ENCODE measurements at regions not wholly inside any gene's neighbourhood (a gene's known extent, or its start where the extent isn't known, plus 50 kb on each side); places are given as distances from the start of the nearest gene placed in this dataset.

DNA sequence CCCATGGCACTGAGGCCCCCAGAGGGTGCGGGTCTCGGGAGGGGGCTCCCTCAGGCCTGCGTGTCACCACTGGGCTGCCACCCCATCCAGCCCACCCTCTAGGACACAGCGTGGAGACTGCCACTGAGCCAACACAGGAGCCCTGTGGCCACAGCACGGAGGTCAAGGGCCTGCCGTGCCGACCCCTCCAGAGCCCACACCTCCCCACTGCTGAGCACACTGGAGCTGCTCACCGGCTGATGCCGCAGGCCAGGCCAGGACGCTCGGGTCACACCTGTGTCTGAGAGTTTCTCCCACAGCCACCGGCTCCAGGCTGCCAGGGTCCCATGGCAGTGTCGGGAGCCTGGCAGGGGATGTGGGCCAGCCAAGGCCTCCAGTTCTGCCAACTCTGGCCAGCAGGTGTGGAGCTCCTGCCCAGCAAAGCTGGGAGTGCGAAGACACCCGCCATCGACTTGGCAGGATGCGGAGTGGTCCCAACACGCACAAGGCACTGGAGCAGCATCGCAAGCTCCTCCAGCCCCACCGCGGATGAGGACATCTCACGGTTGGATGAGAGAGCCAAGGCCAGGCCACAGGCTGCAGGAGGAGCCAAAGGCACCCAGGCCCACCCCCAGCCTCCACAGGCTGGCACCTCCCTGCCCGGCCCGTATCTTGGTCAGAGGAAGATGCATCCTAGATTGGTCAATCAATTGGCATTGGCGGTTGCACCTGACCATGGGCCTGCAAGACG is 187.1 kb downstream of the BRD1 start:
- DNase-seq (ENCODE audit: low spot score), result no peak

GRCh38 chr22:49639956-49640355 is 187.7 kb downstream of the BRD1 start:
- no peak for DNase-seq (ENCODE audit: low spot score)

- DNase-seq (ENCODE audit: low spot score), result no peak
Measured at GRCh38 chr22:49638788-49639187, 188.9 kb downstream of the BRD1 start.

DNA sequence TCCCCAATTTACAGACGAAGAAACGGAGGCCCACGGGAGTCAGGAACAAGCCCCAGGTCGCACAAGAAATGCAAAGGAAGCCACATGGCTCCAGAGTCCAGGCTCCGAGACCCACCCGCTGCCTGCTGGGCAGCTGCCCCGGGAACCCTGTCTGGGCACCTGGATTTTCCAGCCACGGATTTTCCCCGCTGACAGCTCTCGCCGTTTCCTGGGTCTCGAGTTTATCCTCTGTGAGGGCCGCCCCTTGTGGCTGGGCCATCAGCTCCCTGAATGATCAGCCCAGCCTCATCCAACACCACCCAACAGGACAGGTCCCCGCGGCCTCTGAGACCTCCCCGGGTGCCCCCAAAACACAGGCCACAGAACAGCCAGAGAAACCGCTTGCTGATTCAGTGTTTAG is 189.7 kb downstream of the BRD1 start:
- no peak for DNase-seq (ENCODE audit: low spot score)

- no peak for DNase-seq (ENCODE audit: low spot score)
Measured at GRCh38 chr22:49637255-49637760, 190.4 kb downstream of the BRD1 start.

- no peak for DNase-seq (ENCODE audit: low spot score)
Measured at GRCh38 chr22:49636649-49637048, 191.0 kb downstream of the BRD1 start.

- no peak for DNase-seq (ENCODE audit: low spot score)
Measured at GRCh38 chr22:49636214-49636613, 191.5 kb downstream of the BRD1 start.

DNA sequence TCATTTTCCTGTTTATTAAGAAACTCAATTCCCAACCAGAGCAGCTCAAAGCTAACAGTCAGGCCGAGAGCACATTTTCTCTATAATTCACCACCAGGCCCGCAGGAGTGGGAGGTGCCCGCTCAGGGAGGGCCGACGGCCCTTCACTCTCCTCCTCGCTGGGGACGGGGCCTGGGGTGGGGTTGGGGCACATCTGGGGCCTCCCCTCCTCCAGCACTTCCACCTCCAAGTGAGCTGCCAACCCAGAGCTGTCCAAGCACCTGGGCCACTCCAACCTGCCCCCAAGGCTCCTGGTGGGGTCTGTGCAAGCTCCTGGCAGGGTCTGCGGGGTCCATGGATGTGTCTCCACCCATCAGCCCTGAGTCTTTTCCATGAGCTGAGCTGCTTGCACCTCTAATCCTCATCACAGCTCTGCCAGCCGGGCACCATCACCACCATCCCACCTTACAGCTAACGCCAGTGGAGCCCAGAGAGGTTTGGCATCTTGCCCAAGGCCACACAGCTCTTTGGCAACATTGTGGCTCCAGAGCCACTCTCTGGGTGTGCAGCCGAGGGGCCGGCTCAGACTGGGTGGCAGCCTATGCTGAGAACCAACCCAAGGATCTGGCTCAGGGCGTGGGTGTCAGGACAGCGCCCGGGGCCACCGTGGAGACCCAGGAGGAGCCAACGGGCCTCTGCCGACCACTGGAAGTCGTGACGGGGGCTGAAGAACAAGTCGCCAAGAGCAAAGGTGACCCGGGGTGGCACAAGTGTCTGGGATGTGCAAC is 193.5 kb downstream of the BRD1 start:
- no peak for DNase-seq (ENCODE audit: low spot score)

DNA sequence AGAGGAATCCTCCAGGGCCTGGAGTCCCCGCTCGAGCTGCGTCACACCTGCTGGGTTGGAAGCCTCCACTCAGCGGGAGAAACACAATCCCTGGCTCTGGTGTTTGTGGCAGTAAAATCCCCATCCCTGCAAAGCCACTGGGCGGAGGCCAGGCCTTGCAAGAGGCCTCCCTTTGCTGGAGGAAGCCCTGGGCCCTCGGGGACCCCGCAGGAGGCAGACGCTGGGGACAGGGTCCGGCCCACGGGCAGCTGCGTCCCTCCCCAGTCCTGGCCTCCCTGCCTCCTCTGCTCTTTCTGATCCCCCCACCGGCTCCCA is 194.7 kb downstream of the BRD1 start:
- DNase-seq (ENCODE audit: low spot score), result no peak

- no peak for DNase-seq (ENCODE audit: low spot score)
Measured at GRCh38 chr22:49632199-49633009, 195.3 kb downstream of the BRD1 start.

DNA sequence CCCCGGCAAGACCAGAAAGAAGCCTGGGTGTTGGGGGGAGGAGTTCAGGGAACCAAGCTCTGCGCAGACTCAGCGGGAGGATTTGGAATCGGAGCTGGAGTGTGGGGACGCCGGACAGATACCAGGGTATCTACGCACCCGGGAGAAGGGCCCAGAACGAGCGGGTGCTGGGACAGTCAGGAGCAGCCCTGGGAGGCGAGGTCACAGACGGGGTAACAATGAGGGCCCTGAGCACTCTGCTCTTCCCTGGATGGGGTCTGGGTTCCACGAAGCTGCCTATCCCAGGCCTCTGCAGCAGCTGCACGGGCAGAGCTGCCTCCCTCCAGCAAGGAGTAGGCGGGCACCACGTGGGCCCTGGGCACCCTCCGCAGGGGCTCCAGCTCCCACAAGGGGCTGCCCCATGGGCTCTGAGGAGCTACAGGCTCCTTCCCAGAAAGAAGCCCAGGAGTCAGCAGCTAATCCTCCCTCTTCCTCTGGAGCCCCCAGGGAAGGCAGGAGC is 197.2 kb downstream of the BRD1 start:
- DNase-seq (ENCODE audit: low spot score), result no peak

DNA sequence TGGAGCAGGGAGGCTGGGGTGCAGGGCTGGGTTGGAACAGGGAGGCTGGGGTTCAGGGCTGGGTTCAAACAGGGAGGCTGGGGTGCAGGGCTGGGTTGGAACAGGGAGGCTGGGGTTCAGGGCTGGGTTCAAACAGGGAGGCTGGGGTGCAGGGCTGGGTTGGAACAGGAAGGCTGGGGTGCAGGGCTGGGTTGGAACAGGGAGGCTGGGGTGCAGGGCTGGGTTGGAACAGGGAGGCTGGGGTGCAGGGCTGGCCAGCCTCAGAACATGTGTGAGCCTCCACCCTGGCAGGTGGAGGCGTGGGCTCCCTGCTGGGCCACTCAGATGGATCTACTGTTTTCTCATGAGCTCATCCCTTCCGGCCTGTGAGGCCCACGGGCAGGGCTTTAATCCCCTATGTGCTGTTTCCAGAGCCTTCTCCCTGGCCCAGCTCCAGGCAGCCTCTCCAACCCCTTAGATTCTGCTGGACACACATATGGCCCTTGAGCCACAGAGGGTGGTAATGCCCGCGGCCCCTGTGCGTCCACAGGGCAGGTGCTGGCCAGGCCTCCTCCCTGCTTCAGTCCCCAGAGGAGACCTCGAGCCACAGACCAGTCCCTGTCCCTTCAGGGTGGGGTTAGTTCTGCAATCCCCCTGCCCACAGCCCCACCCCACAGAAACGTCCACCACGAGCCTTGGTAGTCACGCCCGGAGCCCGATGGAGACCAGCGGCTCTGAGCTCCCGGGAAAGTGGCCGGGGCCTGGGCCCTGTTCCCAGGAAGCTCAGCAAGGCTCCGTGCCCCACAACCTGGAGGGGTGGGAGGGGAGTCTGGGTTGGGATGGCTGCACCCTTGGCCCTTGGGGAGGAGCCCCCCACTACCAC is 197.9 kb downstream of the BRD1 start:
- no peak for DNase-seq (ENCODE audit: low spot score)

DNA sequence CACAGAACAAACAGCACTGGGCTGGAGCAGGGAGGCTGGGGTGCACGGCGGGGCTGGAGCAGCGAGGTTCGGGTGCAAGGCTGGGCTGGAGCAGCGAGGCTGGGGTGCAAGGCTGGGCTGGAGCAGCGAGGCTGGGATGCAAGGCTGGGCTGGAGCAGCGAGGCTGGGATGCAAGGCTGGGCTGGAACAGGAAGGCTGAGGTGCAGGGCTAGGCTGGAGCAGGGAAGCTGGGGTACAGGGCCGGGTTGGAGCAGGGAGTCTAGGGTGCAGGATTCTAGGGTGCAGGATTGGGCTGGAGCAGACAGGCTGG is 198.5 kb downstream of the BRD1 start:
- DNase-seq (ENCODE audit: low spot score), result no peak

GRCh38 chr22:49628391-49629260 is 199.0 kb downstream of the BRD1 start:
- no peak for DNase-seq (ENCODE audit: low spot score)

GRCh38 chr22:49627217-49628181 is 200.2 kb downstream of the BRD1 start:
- no peak for DNase-seq (ENCODE audit: low spot score)

- DNase-seq (ENCODE audit: low spot score), result no peak
Measured at GRCh38 chr22:49626361-49627216, 201.1 kb downstream of the BRD1 start.

DNA sequence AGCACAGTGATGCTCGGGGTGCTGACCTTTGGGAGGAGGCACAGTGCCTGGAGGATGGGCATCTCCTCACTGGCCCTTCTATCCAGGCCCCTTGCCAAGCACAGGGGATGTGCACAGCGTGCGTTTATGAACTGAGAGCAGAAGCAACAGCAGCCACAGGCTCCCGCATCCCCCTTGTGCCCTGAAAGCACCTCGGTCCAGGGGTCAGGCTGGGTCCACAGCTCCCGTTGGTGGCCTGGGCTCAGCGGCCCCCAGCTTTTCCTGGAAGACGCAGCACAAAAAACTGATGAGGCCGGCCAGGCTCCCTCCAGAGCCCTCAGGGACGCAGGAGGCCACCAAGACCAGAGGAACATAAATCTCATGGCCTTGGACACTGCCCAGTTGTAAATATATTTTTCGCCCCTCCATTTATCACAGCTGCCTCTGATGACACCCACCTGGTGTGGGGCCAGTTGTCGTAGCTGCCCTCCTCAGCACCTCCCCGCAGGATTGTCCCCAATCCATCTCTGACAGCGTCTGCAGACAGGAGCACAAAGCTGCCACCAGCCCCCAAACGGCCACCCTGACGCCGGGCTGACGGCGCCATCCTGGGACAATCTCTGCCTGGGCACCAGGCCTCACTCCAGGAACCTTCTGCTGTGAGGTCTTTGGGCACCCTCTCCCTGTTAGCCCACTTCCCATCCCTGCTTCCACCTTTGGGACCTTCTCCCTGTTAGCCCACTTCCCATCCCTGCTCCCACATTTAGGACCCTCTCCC is 203.1 kb downstream of the BRD1 start:
- no peak for DNase-seq (ENCODE audit: low spot score)

GRCh38 chr22:49623715-49624114 is 204.0 kb downstream of the BRD1 start:
- no peak for DNase-seq (ENCODE audit: low spot score)
